NCI-H2081 (cell line): ENCODE measurements at regions not wholly inside any gene's neighbourhood (a gene's known extent, or its start where the extent isn't known, plus 50 kb on each side); places are given as distances from the start of the nearest gene placed in this dataset.

Experiments used
- DNase-seq, 2 experiments: peaks; one replicate each; lab custom pipeline; 2025; lab: John Stamatoyannopoulos, UW

GRCh38 chr6:95243053-95243452 is 334.3 kb upstream of the MANEA start:
- no peak for DNase-seq

- no peak for DNase-seq
Measured at GRCh38 chr6:95244751-95245150, 332.6 kb upstream of the MANEA start.

GRCh38 chr6:95248499-95248898 is 328.8 kb upstream of the MANEA start:
- peak; percentile 2 to 28 for DNase-seq

- no peak for DNase-seq
Measured at GRCh38 chr6:95249175-95249574, 328.2 kb upstream of the MANEA start.

- no peak for DNase-seq
Measured at GRCh38 chr6:95249661-95250060, 327.7 kb upstream of the MANEA start.

GRCh38 chr6:95263840-95264239 is 313.5 kb upstream of the MANEA start:
- DNase-seq: no peak

GRCh38 chr6:95266537-95267258 is 310.6 kb upstream of the MANEA start:
- DNase-seq: no peak

- no peak for DNase-seq
Measured at GRCh38 chr6:95274686-95275235, 302.6 kb upstream of the MANEA start.

GRCh38 chr6:95279616-95280015 is 297.7 kb upstream of the MANEA start:
- no peak for DNase-seq

GRCh38 chr6:95280686-95281273 is 296.6 kb upstream of the MANEA start:
- peak; percentile 26 to 59 for DNase-seq

- no peak for DNase-seq
Measured at GRCh38 chr6:95285881-95286280, 291.5 kb upstream of the MANEA start.

- no peak for DNase-seq
Measured at GRCh38 chr6:95286874-95287273, 290.5 kb upstream of the MANEA start.

- no peak for DNase-seq
Measured at GRCh38 chr6:95288251-95288650, 289.1 kb upstream of the MANEA start.

- DNase-seq: no peak
Measured at GRCh38 chr6:95292011-95292410, 285.3 kb upstream of the MANEA start.

- no peak for DNase-seq
Measured at GRCh38 chr6:95293257-95293656, 284.1 kb upstream of the MANEA start.

- DNase-seq: no peak
Measured at GRCh38 chr6:95294043-95294442, 283.3 kb upstream of the MANEA start.

GRCh38 chr6:95309545-95309944 is 267.8 kb upstream of the MANEA start:
- no peak for DNase-seq

- no peak for DNase-seq
Measured at GRCh38 chr6:95318137-95318536, 259.2 kb upstream of the MANEA start.

GRCh38 chr6:95321126-95321525 is 256.2 kb upstream of the MANEA start:
- no peak for DNase-seq

- DNase-seq: no peak
Measured at GRCh38 chr6:95325916-95326315, 251.4 kb upstream of the MANEA start.

- no peak for DNase-seq
Measured at GRCh38 chr6:95328231-95328630, 249.1 kb upstream of the MANEA start.

GRCh38 chr6:95352064-95352795 is 225.1 kb upstream of the MANEA start:
- peak in 1 of 2 experiments; percentile 14 for DNase-seq

GRCh38 chr6:95354551-95354950 is 222.8 kb upstream of the MANEA start:
- DNase-seq: no peak
